Hepatocyte (in vitro differentiated cells): ENCODE measurements at regions not wholly inside any gene's neighbourhood (a gene's known extent, or its start where the extent isn't known, plus 50 kb on each side); places are given as distances from the start of the nearest gene placed in this dataset.

ENCODE experiments used
- DNase-seq: peaks from one replicate; pipeline ENCODE4 v3.0.0-alpha.2; 2016; ENCODE audit warnings: low spot score
- H2AFZ ChIP-seq: fragments of 200-600 bp; sonication (generic); 2 replicates; pipeline ENCODE4 v1.6.0; 2016; ENCODE audit warnings: antibody characterized with exemption, mild to moderate bottlenecking
- H3K27ac ChIP-seq: fragments of 200-600 bp; sonication (generic); 2 replicates; pipeline ENCODE4 v1.5.1; 2016; ENCODE audit warnings: mild to moderate bottlenecking
- H3K27me3 ChIP-seq: fragments of 200-600 bp; sonication (generic); 2 replicates; pipeline ENCODE4 v1.6.1; 2016
- H3K36me3 ChIP-seq: fragments of 200-600 bp; sonication (generic); replicated peaks from 2 replicates; pipeline ENCODE4 v1.5.1; 2016; ENCODE audit warnings: low read depth; ENCODE audit not compliant: insufficient read depth
- H3K4me1 ChIP-seq: fragments of 200-600 bp; sonication (generic); 2 replicates; pipeline ENCODE4 v1.5.1; 2016; ENCODE audit warnings: mild to moderate bottlenecking, moderate library complexity; ENCODE audit not compliant: insufficient read depth
- H3K4me2 ChIP-seq: fragments of 200-600 bp; sonication (generic); 2 replicates; pipeline ENCODE4 v1.6.0; 2016
- H3K4me3 ChIP-seq: fragments of 200-600 bp; sonication (generic); 2 replicates; pipeline ENCODE4 v1.5.1; 2016; ENCODE audit warnings: mild to moderate bottlenecking
- H3K79me2 ChIP-seq: fragments of 200-600 bp; sonication (generic); 2 replicates; pipeline ENCODE4 v1.6.0; 2017; ENCODE audit warnings: mild to moderate bottlenecking
- H3K9me2 ChIP-seq: fragments of 200-600 bp; sonication (generic); replicated peaks from 2 replicates; pipeline ENCODE4 v1.6.0; 2017; ENCODE audit warnings: mild to moderate bottlenecking; ENCODE audit not compliant: insufficient read depth
- H3K9me3 ChIP-seq: fragments of 200-600 bp; sonication (generic); 2 replicates; pipeline ENCODE4 v1.5.1; 2016; ENCODE audit warnings: low read depth, mild to moderate bottlenecking
- H4K20me1 ChIP-seq: fragments of 200-600 bp; sonication (generic); 2 replicates; pipeline ENCODE4 v1.6.0; 2016; ENCODE audit warnings: mild to moderate bottlenecking; ENCODE audit not compliant: insufficient read depth, poor library complexity, severe bottlenecking
- CTCF ChIP-seq: fragments of 200-600 bp; sonication (generic); IDR thresholded peaks from 2 replicates; pipeline ENCODE4 v1.5.1; 2016; ENCODE audit warnings: antibody characterized with exemption, mild to moderate bottlenecking; ENCODE audit not compliant: poor library complexity
- EZH2 ChIP-seq: fragments of 200-600 bp; sonication (generic); IDR thresholded peaks from 2 replicates; pipeline ENCODE4 v1.6.1; 2016; ENCODE audit warnings: antibody characterized with exemption, mild to moderate bottlenecking, borderline replicate concordance
- EZH2phosphoT487 ChIP-seq: fragments of 200-600 bp; sonication (generic); IDR thresholded peaks from one replicate; pipeline ENCODE4 v1.6.1; 2018; ENCODE audit warnings: antibody characterized with exemption, mild to moderate bottlenecking, low read depth, moderate library complexity; ENCODE audit not compliant: unreplicated experiment, severe bottlenecking
- WGBS: methylation state at CpG from one replicate; pipeline ENCODE4 v1.1.6; 2016; ENCODE audit warnings: low lambda C conversion rate; ENCODE audit errors: missing lambda C conversion rate; 5-methylcytosine and 5-hydroxymethylcytosine counted together

DNA sequence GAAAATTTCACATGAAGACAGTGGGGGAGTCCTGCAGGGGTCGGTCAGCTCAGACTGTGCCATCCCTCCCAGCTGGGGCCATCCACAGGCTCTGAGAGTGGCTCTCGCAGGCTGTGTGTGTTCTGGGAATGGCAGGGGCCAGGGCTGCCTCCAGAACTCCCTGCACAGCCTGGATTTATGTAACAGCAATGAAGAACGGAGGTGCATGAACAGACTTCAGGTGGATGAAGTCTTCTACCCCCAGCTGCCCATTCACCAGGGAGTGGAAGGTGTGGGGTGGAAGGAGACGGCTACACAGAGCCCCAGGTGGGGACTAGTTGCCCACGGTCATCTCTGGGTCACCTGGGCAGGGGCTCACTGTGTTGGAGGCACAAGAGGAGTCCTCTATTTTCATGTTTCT, 56.1 kb upstream of the HDAC4 start:
- Histone ChIP-seq H3K4me2 (no peak overlapping the region), H3K4me1 (no peaks in the 10 kb centered on the region), H4K20me1 (no peaks in the 10 kb centered on the region), H3K4me3 (no peak overlapping the region), H3K36me3 (no peaks in the 10 kb centered on the region), H3K79me2 (no peaks in the 10 kb centered on the region), H3K9me3 (no peaks in the 10 kb centered on the region), H3K27me3 (no peaks in the 10 kb centered on the region), H3K27ac (no peak overlapping the region), H3K9me2 (no peaks in the 10 kb centered on the region), H2AFZ (no peak overlapping the region)
- TF ChIP-seq EZH2phosphoT487 (no peak), CTCF (no peak), EZH2 (no peak)
- WGBS = 92% methylated on average over 5 of the region's 5 CpGs
- DNase-seq = no peak

GRCh38 chr2:239455436-239456203, 54.8 kb upstream of the HDAC4 start:
- H3K4me2 ChIP-seq = no peak overlapping the region
- H3K4me1 ChIP-seq = no peaks in the 10 kb centered on the region
- no peak overlapping the region for H2AFZ ChIP-seq
- 93% methylated on average over 17 of the region's 17 CpGs for WGBS
- TF ChIP-seq CTCF (no peak), EZH2 (no peak), EZH2phosphoT487 (no peak)
- H4K20me1 ChIP-seq = no peaks in the 10 kb centered on the region
- no peaks in the 10 kb centered on the region for H3K9me2 ChIP-seq
- H3K36me3 ChIP-seq = no peaks in the 10 kb centered on the region
- no peaks in the 10 kb centered on the region for H3K9me3 ChIP-seq
- DNase-seq = no peak
- H3K27ac ChIP-seq = no peak overlapping the region
- no peaks in the 10 kb centered on the region for H3K79me2 ChIP-seq
- H3K27me3 ChIP-seq = no peaks in the 10 kb centered on the region
- H3K4me3 ChIP-seq = no peak overlapping the region

DNA sequence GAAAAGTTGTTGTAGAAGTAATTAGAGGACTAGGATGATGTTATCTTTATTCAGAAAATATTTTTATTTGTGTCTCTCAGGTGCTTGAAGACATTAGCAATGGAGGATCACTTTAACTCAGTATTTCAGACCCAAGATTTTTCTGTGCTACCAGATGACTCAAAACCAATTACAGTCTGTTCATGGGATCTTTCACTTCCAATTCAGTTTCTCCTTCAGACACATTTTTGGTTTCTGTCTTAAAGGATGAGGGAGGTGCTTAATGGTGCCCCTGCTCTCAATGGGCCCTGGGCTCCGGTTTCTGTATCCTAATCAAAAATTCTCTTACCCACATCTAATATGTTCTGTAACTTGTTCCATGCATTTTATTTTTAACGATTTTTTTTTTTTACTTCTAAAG, 53.7 kb upstream of the HDAC4 start:
- no peak for DNase-seq
- Histone ChIP-seq H2AFZ (no peak overlapping the region), H3K27me3 (no peaks in the 10 kb centered on the region), H3K9me2 (no peaks in the 10 kb centered on the region), H3K4me3 (no peak overlapping the region), H3K4me1 (no peaks in the 10 kb centered on the region), H4K20me1 (no peaks in the 10 kb centered on the region), H3K9me3 (no peaks in the 10 kb centered on the region), H3K27ac (no peak overlapping the region), H3K79me2 (no peaks in the 10 kb centered on the region), H3K4me2 (no peak overlapping the region), H3K36me3 (no peaks in the 10 kb centered on the region)
- no peak for TF ChIP-seq CTCF
- no peak for TF ChIP-seq EZH2
- no peak for TF ChIP-seq EZH2phosphoT487
- WGBS = 59% methylated on average over 2 of the region's 2 CpGs
